A549 (cell line): ENCODE measurements at regions not wholly inside any gene's neighbourhood (a gene's known extent, or its start where the extent isn't known, plus 50 kb on each side); places are given as distances from the start of the nearest gene placed in this dataset.

Experiments used
- ATAC-seq, 2 experiments: fragments of 200-7000 bp in 1 of 2; fragments of >200 bp in 1 of 2; cut with Nextera tagmentation in 1 of 2; cut with Tn5 transposase in 1 of 2; 3 replicates each; pipeline versions ENCODE4 v1.8.0 to v1.9.1; 2018 to 2020; ENCODE audit warnings: mild to moderate bottlenecking in 1 of 2, moderate library complexity in 1 of 2
- CTCF ChIA-PET: fragments of 300-600 bp; sonication (Branson Sonifier 250); formaldehyde crosslinking; extraction: SDS; loops from one replicate; lab custom pipeline; 2021; ENCODE audit warnings: antibody characterized with exemption, inconsistent platforms; lab: Yijun Ruan, JAX
- POLR2A ChIA-PET: fragments of 350-600 bp; formaldehyde crosslinking; extraction: SDS; loops from one replicate; lab custom pipeline; 2021; ENCODE audit warnings: antibody characterized with exemption, inconsistent platforms; lab: Yijun Ruan, JAX
- DNase-seq, 2 experiments: peaks; one replicate each; pipeline versions ENCODE4 v3.0.0 to v3.0.0-alpha.2; 2011 to 2016; ENCODE audit warnings: low read depth in 1 of 2, low spot score in 1 of 2
- FAIRE-seq: peaks from 2 replicates; lab custom pipeline; 2011; peaks lifted over from hg19 to GRCh38; lab: Jason Lieb, UNC
- H3K27ac ChIP-seq, 2 experiments: fragments of >200 bp; sonication (Bioruptor Twin); formaldehyde crosslinking; 3 replicates each; pipeline ENCODE4 v1.5.1; 2016 to 2017
- H3K4me1 ChIP-seq: fragments of >200 bp; sonication (Bioruptor Twin); formaldehyde crosslinking; 3 replicates; pipeline ENCODE4 v1.6.1; 2016
- H3K4me2 ChIP-seq: fragments of >200 bp; sonication (Bioruptor Twin); formaldehyde crosslinking; 3 replicates; pipeline ENCODE4 v1.6.1; 2016
- H3K4me3 ChIP-seq: fragments of >200 bp; sonication (Bioruptor Twin); formaldehyde crosslinking; 3 replicates; pipeline ENCODE4 v1.5.1; 2016
- H3K9me3 ChIP-seq: fragments of >200 bp; sonication (Bioruptor Twin); formaldehyde crosslinking; 3 replicates; pipeline ENCODE4 v1.6.1; 2016
- ATOH8 ChIP-seq: fragments of 250-450 bp; sonication (Bioruptor Pico); IDR thresholded peaks from 2 replicates; pipeline ENCODE4 v1.5.0; 2020; ENCODE audit warnings: low read depth, mild to moderate bottlenecking, moderate library complexity
- CHD2 ChIP-seq: fragments of 150-350 bp; IDR thresholded peaks from 2 replicates; pipeline ENCODE4 v1.6.1; 2014; ENCODE audit warnings: low read length; ENCODE audit not compliant: partially characterized antibody
- CHD4 ChIP-seq: fragments of 200-600 bp; sonication (generic); IDR thresholded peaks from 2 replicates; pipeline ENCODE4 v1.6.1; 2016; ENCODE audit warnings: antibody characterized with exemption, mild to moderate bottlenecking, borderline replicate concordance
- CTCF ChIP-seq: fragments of >200 bp; sonication (Bioruptor Twin); formaldehyde crosslinking; IDR thresholded peaks from 3 replicates; pipeline ENCODE4 v1.5.1; 2016
- FOSB ChIP-seq: fragments of 250-450 bp; sonication (Bioruptor Pico); IDR thresholded peaks from 2 replicates; pipeline ENCODE4 v1.5.0; 2020; ENCODE audit warnings: mild to moderate bottlenecking, moderate library complexity
- HDAC2 ChIP-seq: fragments of 200-600 bp; sonication (generic); IDR thresholded peaks from 2 replicates; pipeline ENCODE4 v1.6.1; 2016
- HES2 ChIP-seq: fragments of >200 bp; sonication (Bioruptor Twin); formaldehyde crosslinking; IDR thresholded peaks from 2 replicates; pipeline ENCODE4 v1.6.1; 2016
- HOXB13 ChIP-seq: fragments of 250-450 bp; sonication (Bioruptor Pico); IDR thresholded peaks from 2 replicates; pipeline ENCODE4 v1.5.0; 2020; ENCODE audit warnings: low read depth, mild to moderate bottlenecking, moderate library complexity
- HOXB5 ChIP-seq: fragments of 250-450 bp; sonication (Bioruptor Pico); IDR thresholded peaks from 2 replicates; pipeline ENCODE4 v1.5.0; 2020; ENCODE audit warnings: mild to moderate bottlenecking, moderate library complexity
- MAX ChIP-seq: IDR thresholded peaks from 2 replicates; pipeline ENCODE4 v1.6.1; 2012
- NFE2L2 ChIP-seq: fragments of 150-350 bp; conservative IDR thresholded peaks from 2 replicates; pipeline ENCODE4 v1.6.1; 2014; ENCODE audit warnings: low read length
- NR3C1 ChIP-seq: fragments of >200 bp; sonication (Bioruptor Twin); formaldehyde crosslinking; IDR thresholded peaks from 3 replicates; pipeline ENCODE4 v1.6.1; 2017
- POLR2AphosphoS2 ChIP-seq: conservative IDR thresholded peaks from 2 replicates; pipeline ENCODE4 v1.6.1; 2012; ENCODE audit warnings: low read length, improper control_type of control experiment, inconsistent platforms
- RAD21 ChIP-seq, 2 experiments: fragments of >200 bp in 1 of 2; sonication (Bioruptor Twin) in 1 of 2; formaldehyde crosslinking in 1 of 2; IDR thresholded peaks in 1 of 2; conservative IDR thresholded peaks in 1 of 2; 2 replicates in 1 of 2; 3 replicates in 1 of 2; pipeline ENCODE4 v1.6.1; 2012 to 2018; ENCODE audit warnings: inconsistent platforms in 1 of 2
- REST ChIP-seq: fragments of 200-600 bp; sonication (generic); IDR thresholded peaks from 2 replicates; pipeline ENCODE4 v1.6.1; 2016; ENCODE audit warnings: antibody characterized with exemption, mild to moderate bottlenecking, moderate library complexity
- SMC3 ChIP-seq: fragments of >200 bp; sonication (Bioruptor Twin); formaldehyde crosslinking; IDR thresholded peaks from 3 replicates; pipeline ENCODE4 v1.6.1; 2018; ENCODE audit warnings: inconsistent platforms
- ZSCAN20 ChIP-seq: fragments of 250-450 bp; sonication (Bioruptor Pico); IDR thresholded peaks from 2 replicates; pipeline ENCODE4 v1.8.0; 2022; ENCODE audit warnings: mild to moderate bottlenecking, moderate library complexity
- WGBS: methylation state at CpG from one replicate; pipeline ENCODE4 v1.1.6; 2017; ENCODE audit errors: missing lambda C conversion rate; 5-methylcytosine and 5-hydroxymethylcytosine counted together

- CTCF ChIA-PET: interaction anchor here (0.5 to 1.5 kb wide), 11 partner anchors 11 to 1912 kb away, joined by 3 to 12 read pairs (median 3); no protein-coding TSS in a partner anchor
- ATAC-seq: peak in 1 of 2 experiments; percentile 55; a peak in 1 of 6 replicates
Observed at GRCh38 chr5:91641730-91642350, 258.7 kb upstream of the ARRDC3 start.

GRCh38 chr5:91639744-91640143, 256.6 kb upstream of the ARRDC3 start:
- 57% methylated on average over 3 of the region's 3 CpGs for WGBS
- ATAC-seq (no peak), DNase-seq (no peak), FAIRE-seq (no peak)
- H3K4me1 ChIP-seq: no peaks in the 10 kb centered on the region
- no peak for TF ChIP-seq NR3C1
- no peak for TF ChIP-seq NFE2L2
- TF ChIP-seq HES2: no peak
- TF ChIP-seq CHD2: no peak
- TF ChIP-seq HOXB5 (CRISPR knock-in tag): no peak
- no peak for TF ChIP-seq POLR2AphosphoS2
- no peak for TF ChIP-seq ZSCAN20
- H3K4me2 ChIP-seq: no peak overlapping the region
- CTCF ChIA-PET: no interaction called here
- no peaks in the 10 kb centered on the region for H3K9me3 ChIP-seq
- no peak overlapping the region for H3K27ac ChIP-seq
- POLR2A ChIA-PET: no interaction called here
- no peak overlapping the region for H3K4me3 ChIP-seq

More at GRCh38 chr5:91641730-91642350, 258.7 kb upstream of the ARRDC3 start:
- Histone ChIP-seq H3K4me2 (peak overlapping the region; percentile 37), H3K4me1 (no peaks in the 10 kb centered on the region), H3K4me3 (no peak overlapping the region), H3K27ac (no peak overlapping the region), H3K9me3 (no peaks in the 10 kb centered on the region)
- POLR2A ChIA-PET: interaction anchor here (0.6 to 1.1 kb wide), 2 partner anchors 1435 to 1967 kb away, joined by 4 read pairs; no protein-coding TSS in a partner anchor
- FAIRE-seq: no peak
- under 1% methylated on average over 2 of the region's 2 CpGs for WGBS
- TF ChIP-seq RAD21 (conservative IDR thresholded peaks at IDR 0.05 in 1 of 2, IDR thresholded peaks at IDR 0.05 in 1 of 2) (peak; percentile 69 to 86), HOXB13 (CRISPR knock-in tag) (no peak), SMC3 (peak; percentile 78), CTCF (peak; percentile 78), HOXB5 (CRISPR knock-in tag) (no peak), MAX (no peak), FOSB (no peak), HDAC2 (no peak), ATOH8 (CRISPR knock-in tag) (no peak), REST (no peak), CHD4 (no peak)
- DNase-seq: peak; percentile 4 to 42
